ENCODE measurements at regions not wholly inside any gene's neighbourhood (a gene's known extent, or its start where the extent isn't known, plus 50 kb on each side); places are given as distances from the start of the nearest gene placed in this dataset.

DNA sequence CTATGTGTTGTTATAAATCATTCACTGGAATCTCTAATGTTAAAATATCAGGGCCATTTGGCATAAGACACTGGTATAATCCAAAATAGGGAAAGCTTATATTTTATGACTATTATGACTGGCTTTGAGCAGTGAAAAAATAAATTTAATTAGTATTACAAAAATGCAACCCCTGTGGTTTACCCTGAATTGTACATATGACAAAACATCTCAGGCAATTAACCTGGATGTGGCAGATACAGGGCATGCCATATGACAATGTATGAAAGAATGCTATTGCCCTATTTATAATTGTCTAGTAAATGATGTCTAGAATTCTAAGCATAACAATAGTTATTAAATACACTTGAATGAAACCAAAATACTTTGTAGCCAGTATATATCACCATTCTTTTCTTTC lies 532.5 kb upstream of the ADGRL4 start:
- no peak for DNase-seq (ENCODE audit: low spot score)
- in situ Hi-C loops (cut with MboI; ENCODE audit: low pct_unique_long_range_greater_than_20kb, low sequenced_read_pairs, unreplicated experiment) = no loop called here
- TF ChIP-seq, protein P1, sequence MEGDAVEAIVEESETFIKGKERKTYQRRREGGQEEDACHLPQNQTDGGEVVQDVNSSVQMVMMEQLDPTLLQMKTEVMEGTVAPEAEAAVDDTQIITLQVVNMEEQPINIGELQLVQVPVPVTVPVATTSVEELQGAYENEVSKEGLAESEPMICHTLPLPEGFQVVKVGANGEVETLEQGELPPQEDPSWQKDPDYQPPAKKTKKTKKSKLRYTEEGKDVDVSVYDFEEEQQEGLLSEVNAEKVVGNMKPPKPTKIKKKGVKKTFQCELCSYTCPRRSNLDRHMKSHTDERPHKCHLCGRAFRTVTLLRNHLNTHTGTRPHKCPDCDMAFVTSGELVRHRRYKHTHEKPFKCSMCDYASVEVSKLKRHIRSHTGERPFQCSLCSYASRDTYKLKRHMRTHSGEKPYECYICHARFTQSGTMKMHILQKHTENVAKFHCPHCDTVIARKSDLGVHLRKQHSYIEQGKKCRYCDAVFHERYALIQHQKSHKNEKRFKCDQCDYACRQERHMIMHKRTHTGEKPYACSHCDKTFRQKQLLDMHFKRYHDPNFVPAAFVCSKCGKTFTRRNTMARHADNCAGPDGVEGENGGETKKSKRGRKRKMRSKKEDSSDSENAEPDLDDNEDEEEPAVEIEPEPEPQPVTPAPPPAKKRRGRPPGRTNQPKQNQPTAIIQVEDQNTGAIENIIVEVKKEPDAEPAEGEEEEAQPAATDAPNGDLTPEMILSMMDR (IDR thresholded peaks at IDR 0.05; ENCODE audit: extremely low read depth, insufficient read depth, missing control alignments) = no peak

- in situ Hi-C loops (cut with MboI; ENCODE audit: low pct_unique_long_range_greater_than_20kb, low sequenced_read_pairs, unreplicated experiment) = no loop called here
- no peak for DNase-seq (ENCODE audit: low spot score)
- TF ChIP-seq, protein P1 (IDR thresholded peaks at IDR 0.05; ENCODE audit: extremely low read depth, insufficient read depth, missing control alignments) = no peak
Observed at GRCh38 chr1:79532555-79532954, 526.0 kb upstream of the ADGRL4 start.

DNA sequence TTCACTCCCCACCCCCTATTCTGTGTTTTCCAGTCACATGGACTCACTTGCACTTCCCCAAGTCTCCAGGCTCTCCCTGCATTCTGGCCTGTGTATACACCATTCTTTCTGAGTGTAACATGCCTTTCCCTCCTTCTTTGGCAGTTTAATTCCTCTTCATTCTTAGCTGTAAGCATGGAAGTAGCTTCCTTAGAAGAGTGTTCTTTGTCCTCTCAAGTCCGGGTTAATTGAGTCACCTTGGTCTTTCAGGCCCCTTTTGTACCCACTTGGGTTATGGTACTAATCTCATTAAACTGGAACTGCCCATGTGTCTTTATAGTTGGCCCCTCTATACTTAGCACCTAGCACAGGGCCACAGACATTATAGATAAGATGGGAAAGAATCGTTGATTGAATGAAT lies 525.3 kb upstream of the ADGRL4 start:
- in situ Hi-C loops (cut with MboI; ENCODE audit: low pct_unique_long_range_greater_than_20kb, low sequenced_read_pairs, unreplicated experiment) = no loop called here
- TF ChIP-seq, protein P1 (IDR thresholded peaks at IDR 0.05; ENCODE audit: extremely low read depth, insufficient read depth, missing control alignments) = no peak
- DNase-seq (ENCODE audit: low spot score) = no peak

DNA sequence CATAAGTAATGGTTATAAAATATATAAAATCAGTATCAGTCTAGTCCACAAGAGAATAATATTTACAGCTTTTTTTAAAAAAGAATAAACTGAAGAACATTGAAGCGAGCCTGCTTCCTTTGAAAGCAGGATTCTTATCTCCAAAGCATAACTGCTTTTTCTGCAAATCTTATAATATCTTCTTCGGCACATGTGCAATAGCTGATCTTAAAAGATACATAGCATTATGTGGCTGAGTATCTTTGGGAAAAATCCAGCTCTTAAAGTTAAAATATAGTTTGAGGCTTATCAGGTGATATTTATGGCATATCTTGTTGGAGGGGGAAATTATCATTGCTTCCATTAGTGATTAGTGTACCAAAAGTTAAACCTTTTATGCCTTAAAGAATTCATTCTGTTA lies 523.9 kb upstream of the ADGRL4 start:
- DNase-seq (ENCODE audit: low spot score) = no peak
- in situ Hi-C loops (cut with MboI; ENCODE audit: low pct_unique_long_range_greater_than_20kb, low sequenced_read_pairs, unreplicated experiment) = no loop called here
- TF ChIP-seq, protein P1 (IDR thresholded peaks at IDR 0.05; ENCODE audit: extremely low read depth, insufficient read depth, missing control alignments) = no peak

DNA sequence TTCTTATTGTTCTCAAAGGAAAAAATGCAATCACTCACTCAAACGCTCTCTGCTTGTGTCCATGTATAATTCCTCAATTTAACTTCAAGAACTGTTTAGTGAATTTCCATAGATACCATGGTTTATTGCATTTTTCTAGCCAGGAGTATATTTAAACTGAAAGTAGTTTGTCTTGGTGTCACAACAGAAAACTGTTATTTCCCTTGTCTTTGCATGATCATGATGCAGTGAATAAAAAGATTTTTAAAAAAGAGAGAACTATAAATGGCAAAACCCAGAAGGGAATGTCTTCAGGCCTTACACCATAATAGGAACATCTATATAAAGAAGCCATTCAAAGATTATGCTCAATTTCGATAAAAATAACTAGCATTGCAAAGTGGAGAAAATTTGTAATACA lies 523.5 kb upstream of the ADGRL4 start:
- no peak for DNase-seq (ENCODE audit: low spot score)
- in situ Hi-C loops (cut with MboI; ENCODE audit: low pct_unique_long_range_greater_than_20kb, low sequenced_read_pairs, unreplicated experiment) = no loop called here
- TF ChIP-seq, protein P1 (IDR thresholded peaks at IDR 0.05; ENCODE audit: extremely low read depth, insufficient read depth, missing control alignments) = no peak

DNA sequence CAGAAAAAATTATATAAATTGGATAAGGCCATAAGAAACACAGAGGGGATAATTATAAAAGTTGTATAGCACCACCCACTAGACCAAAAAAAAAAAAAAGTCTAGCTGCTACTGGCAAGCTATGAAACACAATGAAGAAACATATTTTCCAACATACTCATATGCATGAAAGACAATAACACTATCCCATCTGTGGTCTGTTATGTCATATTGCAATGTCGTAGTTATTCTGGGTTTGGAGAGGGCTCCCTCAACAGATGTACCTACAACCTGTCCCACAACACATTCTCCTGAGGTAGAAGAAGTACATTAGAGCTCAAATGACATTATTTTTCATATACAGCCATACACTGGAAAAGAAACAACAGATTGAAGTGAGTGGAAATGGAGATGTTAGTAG lies 517.6 kb upstream of the ADGRL4 start:
- in situ Hi-C loops (cut with MboI; ENCODE audit: low pct_unique_long_range_greater_than_20kb, low sequenced_read_pairs, unreplicated experiment) = no loop called here
- no peak for DNase-seq (ENCODE audit: low spot score)
- TF ChIP-seq, protein P1 (IDR thresholded peaks at IDR 0.05; ENCODE audit: extremely low read depth, insufficient read depth, missing control alignments) = no peak

Data from GM13977 (cell line).